A673 (cell line): ENCODE measurements at regions not wholly inside any gene's neighbourhood (a gene's known extent, or its start where the extent isn't known, plus 50 kb on each side); places are given as distances from the start of the nearest gene placed in this dataset.
A peak's percentile ranks its signal among the peaks of the same experiment; 100 is the strongest.

ENCODE experiments used
- BruUV-seq: library from RNA; stranded (reverse); fragments of 400-500 nt; replicated peaks from 2 replicates; lab custom pipeline; 2021; lab: Mats Ljungman, UMichigan
- CTCF ChIA-PET: fragments of 300-600 bp; sonication (Branson Sonifier 250); formaldehyde crosslinking; loops from one replicate; lab custom pipeline; 2022; ENCODE audit warnings: antibody characterized with exemption; lab: Charles Lee
- POLR2A ChIA-PET: fragments of 300-600 bp; sonication (Branson Sonifier 250); formaldehyde crosslinking; loops from one replicate; lab custom pipeline; 2022; ENCODE audit warnings: antibody characterized with exemption; ENCODE audit not compliant: low non-redundant PET; lab: Charles Lee
- DNase-seq: peaks from one replicate; pipeline ENCODE4 v3.0.0-alpha.2; 2015; ENCODE audit warnings: low spot score
- H3K27ac ChIP-seq: fragments of 200-600 bp; sonication (generic); 2 replicates; pipeline ENCODE4 v1.5.1; 2016; ENCODE audit warnings: mixed run types, low read depth, mild to moderate bottlenecking, mixed read lengths, antibody characterized with exemption, low read length; ENCODE audit not compliant: poor library complexity, severe bottlenecking
- H3K27me3 ChIP-seq: fragments of 200-600 bp; sonication (generic); replicated peaks from 2 replicates; pipeline ENCODE4 v1.6.1; 2017; ENCODE audit warnings: mixed run types, low read depth, mild to moderate bottlenecking, mixed read lengths, antibody characterized with exemption, low read length; ENCODE audit not compliant: insufficient read depth, poor library complexity
- H3K36me3 ChIP-seq: fragments of 200-600 bp; sonication (generic); 2 replicates; pipeline ENCODE4 v1.6.1; 2016; ENCODE audit warnings: mixed run types, mild to moderate bottlenecking, mixed read lengths, antibody characterized with exemption, low read length; ENCODE audit not compliant: insufficient read depth, poor library complexity, severe bottlenecking
- H3K4me1 ChIP-seq: fragments of 200-600 bp; sonication (generic); 2 replicates; pipeline ENCODE4 v1.6.1; 2017; ENCODE audit warnings: mixed run types, mild to moderate bottlenecking, mixed read lengths, antibody characterized with exemption, low read length; ENCODE audit not compliant: insufficient read depth, poor library complexity, severe bottlenecking
- H3K4me3 ChIP-seq: fragments of 200-600 bp; sonication (generic); 2 replicates; pipeline ENCODE4 v1.5.1; 2016; ENCODE audit warnings: low read depth, mixed run types, mild to moderate bottlenecking, mixed read lengths, low read length; ENCODE audit not compliant: poor library complexity, severe bottlenecking
- H3K9me3 ChIP-seq: fragments of 200-600 bp; sonication (generic); 2 replicates; pipeline ENCODE4 v1.6.1; 2016; ENCODE audit warnings: mixed run types, low read depth, mild to moderate bottlenecking, mixed read lengths, antibody characterized with exemption, low read length; ENCODE audit not compliant: poor library complexity, severe bottlenecking
- EZH2 ChIP-seq: fragments of 200-600 bp; sonication (generic); IDR thresholded peaks from 2 replicates; pipeline ENCODE4 v1.6.1; 2017; ENCODE audit warnings: borderline replicate concordance, low read depth, mild to moderate bottlenecking, mixed read lengths, antibody characterized with exemption, low read length; ENCODE audit not compliant: poor library complexity, severe bottlenecking
- intact Hi-C: fragments of 100-400 bp; cut with micrococcal nuclease; formaldehyde crosslinking; loops from one replicate; pipeline ENCODE4 v1.10.0; 2022; ENCODE audit not compliant: unreplicated experiment
- TF ChIP-seq, protein P1 (sequence below): fragments of 300-800, 200-600 bp; sonication (generic); conservative IDR thresholded peaks from 2 replicates; pipeline ENCODE4 v1.5.1; 2017; ENCODE audit warnings: low read depth, mild to moderate bottlenecking, antibody characterized with exemption, low read length, moderate library complexity, mixed read lengths

DNA sequence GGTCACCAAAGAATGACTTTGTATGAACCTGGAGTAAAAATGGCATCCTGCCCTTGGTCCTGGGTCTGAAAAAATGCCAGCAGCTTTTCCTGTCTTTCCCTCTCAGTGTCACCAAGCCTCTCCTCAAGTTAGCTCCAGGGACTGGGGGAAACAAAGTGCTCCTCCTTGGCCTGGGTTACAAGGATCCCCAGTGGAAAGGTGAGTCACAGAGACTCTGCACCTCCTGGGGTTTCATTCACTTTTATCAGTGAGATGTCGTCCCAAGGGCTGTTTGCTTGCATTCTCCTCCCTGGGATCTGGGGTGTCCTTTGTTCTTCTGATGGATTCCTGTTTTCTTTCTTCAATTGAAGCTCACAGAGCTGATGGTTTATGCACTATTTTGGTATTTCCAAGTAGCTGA is 93.2 kb upstream of the CSNK1A1L start:
- no peak overlapping the region for H3K27ac ChIP-seq

DNA sequence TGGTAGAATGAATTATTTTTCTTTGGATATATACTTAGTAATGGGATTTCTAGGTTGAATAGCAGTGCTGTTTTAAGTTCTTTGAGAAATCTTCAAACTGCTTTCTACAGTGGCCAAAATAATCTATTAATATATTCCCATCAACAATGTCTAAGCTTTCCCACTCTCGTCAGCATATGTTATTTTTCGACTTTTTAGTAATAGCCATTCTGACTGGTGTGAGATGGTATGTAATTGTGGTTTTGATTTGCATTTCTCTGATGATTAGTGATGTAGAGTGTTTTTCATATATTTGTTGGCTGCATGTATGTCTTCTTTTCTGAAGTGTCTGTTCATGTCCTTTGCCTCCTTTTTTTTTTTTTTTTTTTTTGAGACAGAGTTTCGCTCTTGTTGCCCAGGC is 90.2 kb upstream of the CSNK1A1L start:
- BruUV-seq: no TSS peak
- Histone ChIP-seq H3K9me3 (peaks cover 16% of the 10 kb centered on the region), H3K36me3 (no peaks in the 10 kb centered on the region), H3K27me3 (no peaks in the 10 kb centered on the region), H3K27ac (no peak overlapping the region), H3K4me1 (peaks cover 12% of the 10 kb centered on the region), H3K4me3 (no peak overlapping the region)
- DNase-seq: no peak
- ChIA-PET CTCF (no interaction called here), POLR2A (no interaction called here)
- TF ChIP-seq, protein P1, sequence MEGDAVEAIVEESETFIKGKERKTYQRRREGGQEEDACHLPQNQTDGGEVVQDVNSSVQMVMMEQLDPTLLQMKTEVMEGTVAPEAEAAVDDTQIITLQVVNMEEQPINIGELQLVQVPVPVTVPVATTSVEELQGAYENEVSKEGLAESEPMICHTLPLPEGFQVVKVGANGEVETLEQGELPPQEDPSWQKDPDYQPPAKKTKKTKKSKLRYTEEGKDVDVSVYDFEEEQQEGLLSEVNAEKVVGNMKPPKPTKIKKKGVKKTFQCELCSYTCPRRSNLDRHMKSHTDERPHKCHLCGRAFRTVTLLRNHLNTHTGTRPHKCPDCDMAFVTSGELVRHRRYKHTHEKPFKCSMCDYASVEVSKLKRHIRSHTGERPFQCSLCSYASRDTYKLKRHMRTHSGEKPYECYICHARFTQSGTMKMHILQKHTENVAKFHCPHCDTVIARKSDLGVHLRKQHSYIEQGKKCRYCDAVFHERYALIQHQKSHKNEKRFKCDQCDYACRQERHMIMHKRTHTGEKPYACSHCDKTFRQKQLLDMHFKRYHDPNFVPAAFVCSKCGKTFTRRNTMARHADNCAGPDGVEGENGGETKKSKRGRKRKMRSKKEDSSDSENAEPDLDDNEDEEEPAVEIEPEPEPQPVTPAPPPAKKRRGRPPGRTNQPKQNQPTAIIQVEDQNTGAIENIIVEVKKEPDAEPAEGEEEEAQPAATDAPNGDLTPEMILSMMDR: no peak
- no peak for TF ChIP-seq EZH2
- intact Hi-C loops: no loop called here

More for the DNA sequence above, 93.2 kb upstream of the CSNK1A1L start:
- DNase-seq: peak; percentile 26
- intact Hi-C loops: no loop called here
- BruUV-seq: no TSS peak
- Histone ChIP-seq H3K4me3 (no peak overlapping the region), H3K4me1 (peaks cover 14% of the 10 kb centered on the region), H3K27me3 (no peaks in the 10 kb centered on the region), H3K36me3 (no peaks in the 10 kb centered on the region), H3K9me3 (peaks cover 16% of the 10 kb centered on the region)
- ChIA-PET CTCF (no interaction called here), POLR2A (no interaction called here)
- TF ChIP-seq EZH2: no peak
- TF ChIP-seq, protein P1: no peak

DNA sequence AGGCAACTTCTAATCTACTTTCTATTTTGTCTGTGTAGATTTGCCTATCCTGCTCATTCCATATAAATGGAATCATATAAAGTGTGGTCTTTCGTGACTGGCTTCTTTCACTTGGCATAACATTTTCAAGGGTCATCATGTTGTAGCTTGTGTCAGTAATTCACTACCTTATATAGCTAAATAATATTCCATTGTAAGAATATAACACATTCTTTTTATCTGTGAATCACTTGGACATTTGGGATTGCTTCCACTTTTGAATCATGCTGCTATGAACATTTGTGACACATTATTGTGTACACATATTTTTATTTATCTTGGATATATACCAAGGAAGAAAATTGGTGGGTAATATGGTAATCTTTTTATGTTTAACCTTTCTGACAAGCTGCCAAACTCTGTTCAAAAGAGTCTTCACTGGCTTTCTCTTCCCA is 89.0 kb upstream of the CSNK1A1L start:
- Histone ChIP-seq H3K36me3 (no peaks in the 10 kb centered on the region), H3K27me3 (no peaks in the 10 kb centered on the region), H3K27ac (no peak overlapping the region), H3K9me3 (peaks cover 7% of the 10 kb centered on the region), H3K4me1 (peaks cover 12% of the 10 kb centered on the region), H3K4me3 (no peak overlapping the region)
- BruUV-seq: no TSS peak
- ChIA-PET POLR2A (no interaction called here), CTCF (no interaction called here)
- TF ChIP-seq, protein P1: no peak
- TF ChIP-seq EZH2: no peak
- intact Hi-C loops: no loop called here
- DNase-seq: no peak
